Mesenteric fat pad (tissue), 1 donor: ENCODE measurements at regions not wholly inside any gene's neighbourhood (a gene's known extent, or its start where the extent isn't known, plus 50 kb on each side); places are given as distances from the start of the nearest gene placed in this dataset.
"Not testable (repeated sequence)": the region's sequence is repeated elsewhere in the genome, so short reads cannot be mapped to it uniquely, and the experiment has no call there.

Experiments used
- DNase-seq: peaks from one replicate; pipeline ENCODE4 v3.0.0-alpha.2; 2020; ENCODE audit warnings: low spot score
- donor health status: DM: yes; HTN: yes; CAD: no.

- no peak for DNase-seq
Observed at GRCh38 chr9:75456698-75457097, 368.4 kb downstream of the OSTF1 start.

- no peak for DNase-seq
Observed at GRCh38 chr9:75457474-75458011, 369.2 kb downstream of the OSTF1 start.

GRCh38 chr9:75459311-75459710, 371.0 kb downstream of the OSTF1 start:
- DNase-seq, result not testable (repeated sequence)

- no peak for DNase-seq
Observed at GRCh38 chr9:75461183-75461582, 372.9 kb downstream of the OSTF1 start.

GRCh38 chr9:75462866-75463265, 374.6 kb downstream of the OSTF1 start:
- no peak for DNase-seq

- DNase-seq, result no peak
Observed at GRCh38 chr9:75463871-75464270, 375.6 kb downstream of the OSTF1 start.

- no peak for DNase-seq
Observed at GRCh38 chr9:75464726-75465125, 376.4 kb downstream of the OSTF1 start.

- no peak for DNase-seq
Observed at GRCh38 chr9:75467142-75467541, 378.8 kb downstream of the OSTF1 start.

GRCh38 chr9:75471549-75472114, 383.3 kb downstream of the OSTF1 start:
- no peak for DNase-seq

- DNase-seq, result no peak
Observed at GRCh38 chr9:75482566-75482965, 394.3 kb downstream of the OSTF1 start.

GRCh38 chr9:75483636-75484035, 395.3 kb downstream of the OSTF1 start:
- DNase-seq, result no peak

- DNase-seq, result no peak
Observed at GRCh38 chr9:75487856-75488718, 399.8 kb downstream of the OSTF1 start.

- no peak for DNase-seq
Observed at GRCh38 chr9:75488719-75489110, 400.4 kb downstream of the OSTF1 start.

GRCh38 chr9:75490326-75490725, 400.1 kb upstream of the PCSK5 start:
- DNase-seq, result no peak

GRCh38 chr9:75491533-75491932, 398.9 kb upstream of the PCSK5 start:
- no peak for DNase-seq

GRCh38 chr9:75499812-75500211, 390.7 kb upstream of the PCSK5 start:
- no peak for DNase-seq

- DNase-seq, result no peak
Observed at GRCh38 chr9:75500479-75500878, 390.0 kb upstream of the PCSK5 start.

- not testable (repeated sequence) for DNase-seq
Observed at GRCh38 chr9:75500940-75501339, 389.5 kb upstream of the PCSK5 start.

- DNase-seq, result no peak
Observed at GRCh38 chr9:75504721-75505120, 385.8 kb upstream of the PCSK5 start.

- DNase-seq, result no peak
Observed at GRCh38 chr9:75505654-75506053, 384.8 kb upstream of the PCSK5 start.

GRCh38 chr9:75529463-75529862, 361.0 kb upstream of the PCSK5 start:
- no peak for DNase-seq

GRCh38 chr9:75531588-75531987, 358.9 kb upstream of the PCSK5 start:
- no peak for DNase-seq
